HS-5 (cell line): ENCODE measurements at regions not wholly inside any gene's neighbourhood (a gene's known extent, or its start where the extent isn't known, plus 50 kb on each side); places are given as distances from the start of the nearest gene placed in this dataset.

Source experiments
- DNase-seq: peaks from one replicate; pipeline ENCODE4 v3.0.0-alpha.2; 2012; ENCODE audit warnings: low read depth

GRCh38 chr6:54991761-54992330 lies 145.3 kb downstream of the FAM83B start:
- no peak for DNase-seq

DNA sequence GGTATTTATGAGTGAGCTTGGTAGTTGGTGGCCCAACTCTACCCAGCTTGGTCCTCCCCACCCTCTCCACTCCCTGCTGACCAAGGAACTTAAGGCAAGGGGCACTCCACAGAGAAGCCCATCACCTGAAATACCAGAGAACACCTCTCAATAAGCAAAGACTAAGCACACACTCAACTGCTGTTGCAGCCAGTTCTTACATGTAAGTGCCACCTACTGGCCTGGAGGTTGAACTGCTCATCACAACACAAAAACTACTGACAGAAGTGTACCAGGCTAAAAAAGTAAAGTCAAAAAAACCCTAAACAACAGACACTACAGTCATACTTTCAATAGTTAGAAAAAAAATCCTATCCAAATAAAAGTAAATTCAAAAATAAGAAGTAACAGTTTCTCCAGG lies 146.2 kb downstream of the FAM83B start:
- no peak for DNase-seq

- no peak for DNase-seq
These were observed 146.7 kb downstream of the FAM83B start for GRCh38 chr6:54993294-54993693.

DNA sequence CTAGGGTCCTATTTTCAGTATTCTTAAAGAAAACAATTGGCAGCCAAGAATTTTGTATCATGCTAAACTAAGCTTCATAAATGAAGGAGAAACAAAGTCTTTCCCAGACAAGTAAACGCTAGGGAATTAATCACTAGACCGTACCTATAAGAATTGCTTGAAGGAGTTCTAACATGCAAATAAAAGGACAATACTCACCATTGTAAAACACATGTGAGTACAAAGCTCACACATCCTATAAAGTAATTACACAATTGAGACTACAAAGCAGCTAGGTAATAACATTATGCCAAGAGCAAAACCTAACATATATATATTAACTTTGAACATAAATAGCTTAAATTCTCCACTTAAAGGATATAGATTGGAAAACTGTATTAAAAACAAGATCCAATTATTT lies 147.4 kb downstream of the FAM83B start:
- no peak for DNase-seq

- no peak for DNase-seq
These were observed 152.0 kb downstream of the FAM83B start for GRCh38 chr6:54998576-54998975.

DNA sequence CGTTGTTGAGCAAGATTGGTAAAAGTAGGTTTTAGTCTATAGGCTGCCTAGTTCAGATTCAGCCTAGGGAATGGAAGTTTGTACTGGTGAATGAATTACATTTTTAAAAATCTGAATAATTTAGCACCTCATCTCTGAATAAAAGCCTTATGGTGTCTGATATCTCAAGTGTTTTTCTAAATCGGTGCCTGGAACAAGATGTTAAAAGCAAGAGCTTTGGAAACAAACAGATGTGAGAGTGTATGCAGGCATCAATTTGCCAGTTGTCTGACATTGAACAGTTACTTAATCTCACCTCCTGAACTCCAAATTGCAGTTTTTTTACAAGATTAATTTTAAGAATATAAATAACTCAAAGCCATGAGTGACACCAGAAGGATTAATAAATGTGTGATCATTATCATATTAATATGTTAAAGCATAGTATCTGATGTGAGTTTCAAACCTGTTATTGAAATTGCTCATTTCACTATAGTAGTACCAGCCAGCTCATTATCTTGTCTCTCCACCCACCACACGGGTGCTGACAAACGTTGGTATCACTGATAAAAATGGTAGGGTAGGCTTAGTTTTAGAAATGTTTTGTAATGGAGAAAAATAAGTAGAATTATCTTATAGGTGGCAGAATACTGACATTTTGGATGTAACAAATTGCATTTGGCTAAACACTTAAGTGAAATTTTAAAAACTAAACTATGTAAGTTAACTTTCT lies 157.3 kb downstream of the FAM83B start:
- no peak for DNase-seq

- no peak for DNase-seq
These were observed 162.6 kb downstream of the FAM83B start for GRCh38 chr6:55009131-55009530.

DNA sequence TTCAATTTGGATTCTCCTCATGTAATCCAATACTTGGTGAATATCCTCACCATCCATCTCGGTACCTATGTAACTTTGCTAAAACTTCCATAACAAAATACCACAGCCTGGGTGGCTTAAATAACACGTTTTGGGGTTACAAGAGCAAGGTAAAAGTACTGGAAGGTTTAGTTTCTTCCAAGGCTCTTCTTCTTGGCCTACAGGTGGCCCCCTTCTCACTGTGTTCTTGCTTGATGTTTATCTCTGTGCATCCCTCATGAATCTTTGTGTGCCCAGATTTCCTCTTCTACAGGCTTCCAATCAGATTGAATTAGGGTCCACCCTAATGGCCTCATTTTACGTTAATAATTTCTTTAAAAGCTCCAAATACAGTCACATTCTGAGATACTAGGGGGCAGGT lies 163.3 kb upstream of the HCRTR2 start:
- DNase-seq, result no peak

DNA sequence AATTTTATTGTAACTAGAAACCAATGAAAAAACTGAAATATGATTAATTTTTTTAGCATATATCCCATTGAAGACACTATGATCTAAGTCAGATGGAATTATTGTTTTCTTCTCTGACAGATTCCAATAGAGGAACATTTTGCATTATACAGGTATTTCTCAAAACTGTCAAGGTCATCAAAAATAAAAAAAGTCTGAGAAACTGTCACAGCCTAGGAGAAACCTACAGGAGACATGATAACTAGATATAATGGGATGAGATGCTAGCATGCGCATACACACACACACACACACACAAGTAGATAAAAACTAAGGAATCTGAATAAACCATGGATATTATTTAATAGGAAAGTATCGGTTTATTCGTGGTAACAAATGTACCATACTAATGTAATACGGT lies 161.9 kb upstream of the HCRTR2 start:
- no peak for DNase-seq

DNA sequence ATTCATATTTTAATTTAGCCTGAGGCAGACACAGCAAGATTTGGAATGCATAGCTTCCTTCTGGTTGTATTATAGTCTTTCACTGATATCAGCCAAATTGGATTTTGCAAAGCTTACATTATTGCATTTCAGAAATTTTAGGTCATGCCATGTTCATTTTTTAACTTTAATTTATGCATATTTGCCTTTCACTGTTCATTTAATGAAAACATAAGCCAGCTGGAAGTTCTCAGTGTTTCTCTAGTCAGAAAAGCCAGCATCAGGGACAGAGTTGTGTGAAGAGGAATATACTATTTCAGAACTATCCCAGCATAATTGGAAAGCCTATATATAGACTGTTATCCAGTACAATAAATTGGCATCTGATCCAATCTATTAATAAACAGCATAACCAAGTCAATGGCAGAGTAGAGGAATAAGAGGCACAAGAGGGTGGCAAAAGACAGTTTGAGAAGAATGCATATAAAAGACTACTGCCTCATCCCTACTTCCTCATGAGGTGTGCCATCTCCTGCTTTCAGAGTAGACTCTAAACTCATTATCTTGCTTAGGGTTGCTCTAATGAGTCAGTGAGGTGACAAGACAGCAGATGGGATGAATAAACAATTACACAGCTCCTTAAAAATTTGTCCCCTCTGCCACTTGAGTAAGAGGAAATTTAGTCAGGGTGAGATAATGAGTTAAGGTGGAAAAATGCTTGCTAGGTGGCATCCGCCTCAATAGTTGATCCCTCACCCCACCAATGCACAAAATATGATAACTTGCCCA lies 159.8 kb upstream of the HCRTR2 start:
- no peak for DNase-seq

DNA sequence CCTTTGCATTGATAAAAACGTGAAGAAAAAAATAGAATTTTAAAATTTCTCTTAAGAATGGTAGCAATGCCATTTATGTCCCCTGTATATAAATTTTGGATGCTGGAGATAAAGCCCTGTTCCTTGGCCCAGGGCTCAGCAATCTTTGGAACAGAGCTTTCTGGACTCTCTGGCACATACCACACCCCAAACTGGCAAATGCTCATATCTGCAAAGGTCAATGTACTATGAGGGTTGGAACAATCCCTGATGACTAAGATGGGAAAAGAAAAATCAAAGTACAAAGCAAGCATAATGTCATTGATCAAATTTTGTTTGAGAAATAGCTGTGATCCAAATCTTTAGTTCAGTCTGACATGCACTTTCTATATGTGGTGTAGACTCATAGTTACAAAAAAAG lies 158.1 kb upstream of the HCRTR2 start:
- no peak for DNase-seq

- DNase-seq, result no peak
These were observed 156.6 kb upstream of the HCRTR2 start for GRCh38 chr6:55017555-55018300.

DNA sequence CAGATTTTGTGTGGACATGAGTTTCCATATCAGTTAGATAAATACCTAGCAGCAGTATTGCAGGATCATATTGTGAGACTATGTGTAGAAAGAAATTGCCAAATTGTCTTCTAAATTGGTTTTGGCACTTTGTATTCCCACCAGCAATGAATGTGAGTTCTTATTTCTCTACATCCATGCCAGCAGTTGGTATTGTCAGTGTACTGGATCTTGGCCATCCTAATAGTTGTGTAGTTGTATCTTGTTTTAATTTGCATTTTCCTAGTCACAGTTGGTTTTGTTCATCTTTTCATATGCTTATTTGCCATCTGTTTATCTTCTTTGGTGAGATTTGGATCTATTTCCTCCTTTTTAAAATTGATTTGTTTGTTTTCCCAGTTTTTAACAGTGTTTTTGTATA lies 154.7 kb upstream of the HCRTR2 start:
- no peak for DNase-seq

DNA sequence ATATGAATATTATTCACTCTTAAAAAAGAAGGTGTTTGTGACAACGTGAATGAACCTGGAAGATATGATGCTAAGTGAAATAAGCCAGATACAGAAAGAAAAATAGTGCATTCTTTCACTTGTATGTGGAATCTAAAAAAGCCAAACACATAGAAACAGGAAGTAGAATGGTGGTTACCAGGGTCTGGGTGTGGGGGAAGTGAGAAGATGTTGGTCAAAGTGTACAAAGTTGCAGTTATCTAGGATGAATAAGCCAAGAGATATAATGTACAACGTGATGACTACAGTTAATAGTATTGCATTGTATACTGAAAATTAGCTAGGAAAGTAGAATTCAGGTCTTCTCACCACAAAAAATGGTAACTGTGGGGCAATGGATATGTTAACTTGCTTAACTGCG lies 151.1 kb upstream of the HCRTR2 start:
- DNase-seq, result no peak

DNA sequence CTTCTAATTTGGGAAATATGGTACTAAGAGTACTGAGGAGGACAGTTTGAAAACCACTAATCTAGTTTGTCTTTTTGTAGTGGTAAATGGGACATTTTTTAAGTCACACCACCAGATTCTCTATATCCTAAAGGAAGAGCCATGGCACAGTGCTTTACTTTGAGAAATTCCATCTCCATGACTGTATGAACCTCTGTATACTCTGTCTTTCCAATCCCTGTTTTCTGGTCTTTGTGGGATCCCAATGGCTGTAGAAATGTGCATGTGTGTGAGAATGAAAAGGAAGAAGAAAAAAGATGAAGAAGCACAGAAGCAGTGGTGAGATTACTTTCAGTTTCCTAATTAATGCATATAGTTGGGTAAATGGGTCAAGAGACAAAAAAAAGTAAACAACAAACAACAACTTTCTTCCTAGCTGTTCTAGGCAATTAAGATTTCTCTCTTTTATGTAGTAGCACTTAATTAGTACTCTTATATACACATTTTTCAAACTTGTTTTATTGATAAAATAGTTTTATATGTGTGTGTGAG lies 141.2 kb upstream of the HCRTR2 start:
- DNase-seq, result no peak

DNA sequence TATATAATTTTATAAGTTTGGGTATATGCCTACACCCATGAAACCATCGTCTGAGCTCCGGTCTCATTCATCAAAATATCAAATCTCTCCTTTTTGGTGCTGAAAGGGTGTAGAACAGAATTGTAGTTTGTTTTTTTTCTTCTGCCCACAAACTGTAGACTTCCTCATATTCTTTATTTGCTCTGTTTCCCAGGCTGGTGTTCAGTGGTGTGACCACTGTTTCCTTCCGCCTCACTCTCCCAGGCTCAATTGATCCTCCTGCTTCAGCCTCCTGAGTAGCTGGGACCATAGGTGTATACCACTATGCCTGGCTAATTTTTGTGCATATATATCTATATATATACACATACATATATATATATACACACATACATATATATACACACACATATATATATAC lies 139.6 kb upstream of the HCRTR2 start:
- no peak for DNase-seq

DNA sequence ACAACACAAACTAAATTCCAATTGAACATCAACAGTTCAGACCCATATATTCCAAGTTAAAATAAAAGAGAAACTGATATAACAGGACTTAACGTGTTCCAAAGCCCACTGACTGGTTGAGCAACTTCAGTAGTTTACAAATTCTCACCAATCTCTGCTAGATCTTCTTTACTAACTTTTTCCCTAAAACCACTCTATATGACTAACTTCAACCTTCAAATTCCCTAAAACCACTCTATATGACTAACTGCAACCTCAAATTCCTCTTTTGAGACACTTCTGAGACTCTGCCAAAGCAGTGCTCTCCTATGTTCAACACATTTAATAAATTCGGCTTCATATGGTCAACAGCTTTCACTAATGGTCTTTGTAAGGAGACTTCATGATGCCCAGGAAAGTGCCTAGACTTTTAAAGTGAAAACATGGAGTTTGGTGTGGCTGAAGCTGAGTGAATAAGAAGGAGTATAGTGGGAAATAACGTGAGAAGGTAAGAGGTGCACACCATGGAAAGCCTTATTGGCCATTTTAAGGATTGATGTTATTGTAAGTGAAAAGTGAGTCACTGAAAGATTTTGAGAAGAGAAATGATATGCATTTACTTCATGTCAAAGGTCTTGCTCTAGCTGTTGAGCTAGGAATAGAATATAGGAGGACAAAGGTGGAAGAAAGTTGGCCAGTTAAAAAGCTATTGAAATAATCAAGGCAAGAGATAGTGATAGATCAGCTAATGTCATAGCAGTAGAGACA lies 134.0 kb upstream of the HCRTR2 start:
- DNase-seq, result peak; percentile 92

GRCh38 chr6:55046869-55047422 lies 127.4 kb upstream of the HCRTR2 start:
- DNase-seq, result no peak

DNA sequence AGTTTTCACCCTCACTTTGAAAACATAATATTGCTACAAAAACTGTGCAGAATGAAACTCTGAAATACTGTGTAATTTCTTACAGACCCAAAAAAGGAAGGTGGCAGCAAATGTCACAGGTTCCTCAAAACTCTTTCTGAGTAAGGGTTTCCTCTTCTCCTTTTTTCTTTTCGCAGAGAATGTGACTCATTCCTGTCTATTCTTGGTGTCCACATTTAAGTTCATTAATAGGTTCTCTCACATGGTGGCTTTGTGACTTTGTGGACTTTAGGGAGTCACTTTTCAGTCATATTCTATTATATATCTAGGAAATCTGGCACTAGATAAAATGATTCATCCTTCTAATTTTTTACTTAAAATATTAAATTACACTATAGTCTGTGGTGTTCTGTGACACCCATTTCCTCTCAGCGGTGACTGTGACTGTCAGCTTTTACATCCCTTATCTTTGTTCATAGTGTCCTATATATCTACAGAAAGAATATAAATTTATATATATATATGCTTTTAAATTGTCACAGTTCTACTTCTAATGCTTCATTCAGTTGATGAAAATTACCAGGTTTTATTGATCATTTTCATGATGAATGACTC lies 126.8 kb upstream of the HCRTR2 start:
- DNase-seq, result no peak

DNA sequence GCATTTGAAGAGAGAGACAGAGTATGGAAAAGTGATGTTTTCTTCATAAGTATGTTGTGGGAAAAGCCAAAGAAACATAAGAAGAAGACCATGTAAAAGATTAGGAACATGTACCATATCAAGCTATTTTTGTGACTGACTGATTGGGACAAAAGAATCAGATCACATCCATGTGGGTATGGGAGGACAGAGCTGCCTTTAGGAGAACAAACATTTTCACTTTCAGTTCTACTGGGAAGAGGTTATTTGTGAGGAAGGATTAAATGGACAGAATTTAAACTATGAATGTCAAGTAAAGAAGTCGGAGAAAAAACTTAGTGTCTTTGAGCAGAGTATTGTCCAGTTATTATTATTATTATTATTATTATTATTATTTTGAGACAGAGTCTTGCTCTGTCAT lies 124.4 kb upstream of the HCRTR2 start:
- no peak for DNase-seq

GRCh38 chr6:55052846-55053245 lies 121.5 kb upstream of the HCRTR2 start:
- DNase-seq, result no peak
